GM23338 (cell line): ENCODE measurements at regions not wholly inside any gene's neighbourhood (a gene's known extent, or its start where the extent isn't known, plus 50 kb on each side); places are given as distances from the start of the nearest gene placed in this dataset.

Source experiments
- ATAC-seq: fragments of 200-7000 bp; cut with Tn5 transposase; 3 replicates; pipeline ENCODE4 v1.9.1; 2020
- DNase-seq: peaks from one replicate; pipeline ENCODE4 v3.0.0-alpha.2; 2015; ENCODE audit warnings: low spot score
- H2AFZ ChIP-seq: fragments of 200-600 bp; sonication (generic); 2 replicates; pipeline ENCODE4 v1.8.0; 2016; ENCODE audit warnings: antibody characterized with exemption, mild to moderate bottlenecking, moderate library complexity
- H3F3A ChIP-seq: fragments of 200-600 bp; sonication (generic); replicated peaks from 2 replicates; pipeline ENCODE4 v1.8.0; 2017; ENCODE audit warnings: antibody characterized with exemption, mixed run types, low read depth
- H3K27ac ChIP-seq: fragments of 200-600 bp; sonication (generic); 2 replicates; pipeline ENCODE4 v1.6.1; 2016; ENCODE audit warnings: low read depth
- H3K27me3 ChIP-seq: fragments of 200-600 bp; sonication (generic); 2 replicates; pipeline ENCODE4 v1.8.0; 2016; ENCODE audit warnings: mild to moderate bottlenecking, mixed run types, moderate library complexity; ENCODE audit not compliant: insufficient read depth
- H3K36me3 ChIP-seq: fragments of 200-600 bp; sonication (generic); 2 replicates; pipeline ENCODE4 v1.8.0; 2016; ENCODE audit warnings: mild to moderate bottlenecking; ENCODE audit not compliant: insufficient read depth
- H3K4me1 ChIP-seq: fragments of 200-600 bp; sonication (generic); 2 replicates; pipeline ENCODE4 v1.8.0; 2016; ENCODE audit warnings: mild to moderate bottlenecking, moderate library complexity; ENCODE audit not compliant: insufficient read depth
- H3K4me2 ChIP-seq: fragments of 200-600 bp; sonication (generic); 2 replicates; pipeline ENCODE4 v1.7.1; 2017; ENCODE audit warnings: mixed run types
- H3K4me3 ChIP-seq: fragments of 200-600 bp; sonication (generic); 2 replicates; pipeline ENCODE4 v1.6.1; 2016; ENCODE audit warnings: mixed run types
- H3K79me2 ChIP-seq: fragments of 200-600 bp; sonication (generic); replicated peaks from 2 replicates; pipeline ENCODE4 v1.8.0; 2017; ENCODE audit warnings: mild to moderate bottlenecking; ENCODE audit not compliant: insufficient read depth
- H3K9me2 ChIP-seq: fragments of 200-600 bp; sonication (generic); 2 replicates; pipeline ENCODE4 v1.8.0; 2017; ENCODE audit not compliant: insufficient read depth
- H4K20me1 ChIP-seq: fragments of 200-600 bp; sonication (generic); replicated peaks from 2 replicates; pipeline ENCODE4 v1.8.0; 2017; ENCODE audit warnings: mild to moderate bottlenecking; ENCODE audit not compliant: insufficient read depth
- H3K27ac Mint-ChIP-seq: 2 replicates; pipeline ENCODE4 v1.8.0; 2020; ENCODE audit warnings: inconsistent platforms, mild to moderate bottlenecking, moderate library complexity, mixed read lengths
- H3K27me3 Mint-ChIP-seq: 3 replicates; pipeline ENCODE4 v1.8.0; 2022; ENCODE audit warnings: low read depth, mild to moderate bottlenecking, moderate library complexity, mixed read lengths, inconsistent platforms; ENCODE audit not compliant: insufficient read depth, poor library complexity
- H3K36me3 Mint-ChIP-seq: 3 replicates; pipeline ENCODE4 v1.8.0; 2021; ENCODE audit warnings: low read depth, mild to moderate bottlenecking, inconsistent platforms, moderate library complexity, mixed read lengths
- H3K4me1 Mint-ChIP-seq: 3 replicates; pipeline ENCODE4 v1.8.0; 2020; ENCODE audit warnings: mild to moderate bottlenecking, inconsistent platforms, mixed read lengths
- H3K4me3 Mint-ChIP-seq: 3 replicates; pipeline ENCODE4 v1.8.0; 2021; ENCODE audit warnings: moderate library complexity, mild to moderate bottlenecking, inconsistent platforms, mixed read lengths
- H3K9me3 Mint-ChIP-seq: 3 replicates; pipeline ENCODE4 v1.8.0; 2020; ENCODE audit warnings: moderate library complexity, mild to moderate bottlenecking, inconsistent platforms, mixed read lengths
- CREB1 ChIP-seq: fragments of 250-450 bp; sonication (Bioruptor Pico); IDR thresholded peaks from 2 replicates; pipeline ENCODE4 v1.5.0; 2020; ENCODE audit warnings: low read depth, mild to moderate bottlenecking, moderate library complexity
- ZNF462 ChIP-seq: fragments of 250-450 bp; sonication (Bioruptor Pico); IDR thresholded peaks from 2 replicates; pipeline ENCODE4 v1.5.0; 2020; ENCODE audit warnings: mild to moderate bottlenecking, moderate library complexity

- Mint-ChIP-seq H3K27ac (no peak overlapping the region), H3K27me3 (peaks cover 5% of the 10 kb centered on the region)
- no peak for ATAC-seq
These were observed 246.8 kb downstream of the UACA start for GRCh38 chr15:70516408-70517193.

More at GRCh38 chr15:70516408-70517193, 246.8 kb downstream of the UACA start:
- H3K4me1 ChIP-seq = no peaks in the 10 kb centered on the region
- no peak overlapping the region for H3K4me2 ChIP-seq
- no peak for DNase-seq
- no peak overlapping the region for H3K4me3 ChIP-seq
- H3F3A ChIP-seq = no peaks in the 10 kb centered on the region
- H3K36me3 ChIP-seq = no peaks in the 10 kb centered on the region
- H2AFZ ChIP-seq = no peak overlapping the region
- no peak overlapping the region for H3K4me3 Mint-ChIP-seq
- no peaks in the 10 kb centered on the region for H4K20me1 ChIP-seq
- H3K4me1 Mint-ChIP-seq = peaks cover 3% of the 10 kb centered on the region
- no peak for TF ChIP-seq CREB1 (CRISPR knock-in tag)
- no peak; the same call in 1 of the 2 replicates for TF ChIP-seq ZNF462 (CRISPR knock-in tag)
- H3K9me2 ChIP-seq = no peaks in the 10 kb centered on the region
- H3K9me3 Mint-ChIP-seq = no peaks in the 10 kb centered on the region; the same call in 2 of the 3 replicates
- no peaks in the 10 kb centered on the region for H3K79me2 ChIP-seq
- no peaks in the 10 kb centered on the region for H3K36me3 Mint-ChIP-seq
- no peak overlapping the region for H3K27ac ChIP-seq
- no peaks in the 10 kb centered on the region for H3K27me3 ChIP-seq
